GM18498 (cell line): ENCODE measurements at regions not wholly inside any gene's neighbourhood (a gene's known extent, or its start where the extent isn't known, plus 50 kb on each side); places are given as distances from the start of the nearest gene placed in this dataset.

Experiments
- ATAC-seq: cut with Tn5 transposase; IDR thresholded peaks from one replicate; pipeline ENCODE4 v1.9.1; 2021; ENCODE audit warnings: mild to moderate bottlenecking, moderate library complexity; ENCODE audit not compliant: unreplicated experiment

GRCh38 chr17:36752096-36752888 is 150.9 kb downstream of the MRM1 start:
- ATAC-seq, result no peak

DNA sequence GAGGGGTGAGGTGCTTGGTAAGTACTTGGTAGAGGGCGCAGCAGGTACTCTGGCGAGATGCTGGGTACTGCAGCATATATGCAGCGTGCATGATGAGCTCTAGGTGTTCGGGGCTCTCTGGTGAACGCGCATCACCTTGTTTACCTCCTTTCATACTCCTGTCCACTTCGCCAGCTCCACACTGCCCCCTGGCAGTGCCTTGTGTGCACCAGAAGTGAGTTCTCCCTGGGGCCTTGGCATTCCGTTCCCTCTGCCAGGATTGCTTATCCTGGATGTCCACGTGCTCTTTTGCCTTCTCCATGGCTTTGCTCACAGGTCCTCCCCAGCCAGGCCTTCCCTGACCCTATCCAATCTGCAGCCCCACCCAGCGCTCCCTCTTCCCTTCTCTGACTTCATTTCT is 154.2 kb downstream of the MRM1 start:
- ATAC-seq, result no peak

DNA sequence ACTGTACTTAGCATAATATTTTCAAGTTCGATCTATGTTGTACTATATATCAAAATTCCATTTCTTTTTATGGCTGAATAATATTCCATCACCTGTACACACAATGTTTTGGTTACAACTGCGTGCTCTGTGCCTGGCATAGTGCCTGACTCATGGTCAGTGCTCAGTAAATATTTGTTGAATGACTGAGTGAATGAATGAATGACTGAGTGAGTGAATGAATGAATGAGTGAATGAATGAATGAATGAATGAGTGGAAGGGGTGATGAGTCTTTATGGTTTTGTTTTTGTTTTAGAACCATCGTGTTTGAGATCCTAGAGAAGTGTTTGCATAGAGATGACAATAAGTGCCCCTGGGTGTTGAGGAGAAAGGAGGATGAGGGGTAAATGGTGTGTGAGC is 155.3 kb downstream of the MRM1 start:
- ATAC-seq, result no peak

GRCh38 chr17:36760425-36760824 is 159.0 kb downstream of the MRM1 start:
- no peak for ATAC-seq

DNA sequence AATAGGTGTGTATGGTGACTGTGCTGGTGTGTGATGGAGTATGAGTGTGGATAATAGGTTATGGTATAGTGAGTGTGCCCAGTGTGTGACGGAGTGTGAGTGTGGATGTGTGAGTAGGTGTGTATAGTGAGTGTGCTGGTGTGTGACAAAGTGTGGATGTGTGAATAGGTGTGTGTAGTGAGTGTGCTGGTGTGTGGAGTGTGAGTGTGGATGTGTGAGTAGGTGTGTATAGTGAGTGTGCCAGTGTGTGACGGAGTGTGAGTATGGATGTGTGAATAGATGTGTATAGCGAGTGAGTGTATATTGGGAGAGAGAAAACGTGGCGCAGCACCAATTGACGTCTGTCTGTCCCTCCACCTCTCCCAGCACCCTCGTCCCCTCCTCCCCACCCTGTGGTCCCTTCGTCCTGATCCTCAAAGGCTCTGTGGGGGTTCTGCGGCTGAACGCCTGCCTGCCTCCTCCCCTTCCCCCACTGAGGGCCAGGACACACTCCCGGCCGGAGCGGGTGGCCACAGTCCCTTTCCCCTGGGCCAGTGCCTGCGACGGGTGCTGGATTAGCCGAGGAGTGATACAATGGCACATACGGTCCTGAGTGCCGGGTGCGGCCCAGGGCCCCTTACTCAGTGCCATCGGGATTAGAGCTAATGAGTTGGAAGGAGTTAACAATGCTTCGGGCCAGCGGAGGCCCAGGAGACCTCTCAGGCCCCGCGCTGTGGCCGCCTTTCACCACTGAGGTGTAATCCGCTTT is 160.0 kb downstream of the MRM1 start:
- ATAC-seq, result no peak

DNA sequence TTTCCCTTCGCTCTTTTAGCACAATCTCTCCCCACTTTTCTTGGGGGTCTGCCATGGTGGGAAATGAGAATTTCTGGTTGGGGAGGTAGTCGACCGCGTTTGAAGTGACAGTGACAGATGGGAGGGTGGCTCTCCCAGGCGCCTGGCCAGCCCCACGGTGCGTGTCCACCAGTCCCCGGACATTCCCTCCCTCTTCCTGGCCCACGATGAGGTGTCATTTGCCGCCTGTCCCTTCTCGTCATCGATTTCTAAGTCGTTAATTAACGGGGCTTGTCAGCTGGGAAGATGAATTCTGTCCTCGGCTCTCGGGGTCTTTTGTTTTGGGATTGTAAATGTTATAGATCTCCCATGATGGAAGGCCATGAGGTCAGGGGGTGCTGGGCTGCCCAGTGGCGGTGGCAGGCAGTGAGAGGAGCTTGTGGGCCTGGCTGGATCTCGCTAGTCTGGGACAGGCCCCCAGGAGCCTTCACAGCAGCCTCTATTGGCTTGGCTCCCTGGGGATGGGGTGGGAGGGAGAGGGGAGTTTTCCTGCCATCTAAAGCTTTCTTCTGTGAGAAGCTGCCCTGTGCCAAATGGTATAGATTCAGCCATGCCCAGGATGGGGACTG is 164.2 kb downstream of the MRM1 start:
- ATAC-seq, result no peak

DNA sequence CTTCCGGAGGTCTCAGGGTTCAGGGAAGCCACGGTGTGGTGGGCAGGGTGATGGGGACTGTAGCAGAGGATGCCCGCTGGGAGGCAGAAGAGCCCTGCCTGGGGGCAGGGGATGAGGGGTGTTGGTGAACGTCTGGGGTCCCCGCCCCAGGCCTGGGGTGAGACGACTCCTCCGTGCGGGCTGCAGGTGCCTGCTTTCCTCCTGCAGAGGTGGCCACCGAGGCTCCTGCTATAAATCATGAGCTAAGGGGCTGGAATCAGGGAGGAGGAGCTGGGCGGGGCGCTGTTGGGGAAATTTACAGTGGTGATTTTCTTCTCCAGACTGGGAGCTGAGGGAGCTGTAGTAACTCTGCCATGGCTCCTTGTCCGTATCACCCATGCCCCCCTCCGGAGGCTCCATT is 167.0 kb downstream of the MRM1 start:
- ATAC-seq, result no peak

DNA sequence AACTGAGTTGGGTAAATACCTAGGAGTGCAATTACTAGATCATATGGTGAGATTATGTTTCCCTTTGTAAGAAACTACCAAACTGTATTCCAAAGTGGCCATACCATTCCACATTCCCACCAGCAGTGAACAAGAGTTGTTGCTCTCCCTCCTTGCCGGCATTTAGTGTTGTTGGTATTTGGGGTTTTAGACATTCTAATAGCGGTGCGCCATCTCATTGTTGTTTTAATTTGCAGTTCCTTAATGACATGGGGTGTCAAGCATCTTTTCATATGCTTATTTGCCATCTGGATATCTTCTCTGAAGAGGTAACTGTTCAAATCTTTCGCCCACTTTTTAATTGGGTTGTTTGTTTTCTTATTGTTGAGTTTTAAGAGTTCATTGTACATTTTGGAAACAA is 164.2 kb upstream of the LHX1 start:
- no peak for ATAC-seq

GRCh38 chr17:36777118-36777517 is 160.2 kb upstream of the LHX1 start:
- ATAC-seq, result no peak

DNA sequence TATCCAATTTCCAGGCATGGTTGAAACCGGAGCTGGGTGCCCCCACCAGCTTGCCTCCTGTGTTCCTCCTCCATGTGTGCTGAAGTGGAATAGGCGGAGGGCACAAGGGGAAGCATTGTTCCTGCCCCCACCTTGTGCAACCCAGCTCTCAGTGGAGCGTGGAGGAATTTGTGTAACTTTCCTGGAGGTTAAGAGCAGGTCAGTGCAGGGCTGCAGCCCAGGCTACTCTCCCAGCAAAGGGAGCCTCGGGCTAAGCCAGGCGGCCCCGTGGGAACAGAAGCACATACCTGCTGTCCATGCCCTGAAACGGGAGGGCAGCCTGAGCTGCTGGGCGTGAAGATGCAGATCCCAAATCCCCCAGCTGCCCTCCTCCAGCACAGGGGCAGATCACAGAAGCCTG is 158.8 kb upstream of the LHX1 start:
- ATAC-seq, result no peak

GRCh38 chr17:36779550-36779949 is 157.7 kb upstream of the LHX1 start:
- ATAC-seq, result no peak

DNA sequence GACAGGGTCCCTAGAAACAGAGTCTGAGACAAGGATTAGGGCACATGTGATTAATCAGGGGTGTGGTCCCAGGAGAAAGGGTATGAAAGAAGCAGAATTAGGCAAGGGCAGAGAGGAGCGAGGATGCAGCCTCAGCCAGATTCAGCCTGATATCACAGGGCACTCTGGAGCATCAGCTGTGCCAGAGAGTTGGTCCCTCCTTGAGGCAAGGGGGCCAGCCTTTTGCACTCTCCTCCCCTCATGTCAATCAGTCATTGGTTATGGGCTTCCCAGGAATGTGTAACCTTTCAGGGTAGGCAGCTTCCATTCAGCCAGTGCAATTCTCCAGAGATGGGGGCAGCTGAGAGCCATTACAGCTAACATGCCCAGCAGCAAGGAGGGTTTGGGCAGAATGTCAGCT is 152.6 kb upstream of the LHX1 start:
- no peak for ATAC-seq

DNA sequence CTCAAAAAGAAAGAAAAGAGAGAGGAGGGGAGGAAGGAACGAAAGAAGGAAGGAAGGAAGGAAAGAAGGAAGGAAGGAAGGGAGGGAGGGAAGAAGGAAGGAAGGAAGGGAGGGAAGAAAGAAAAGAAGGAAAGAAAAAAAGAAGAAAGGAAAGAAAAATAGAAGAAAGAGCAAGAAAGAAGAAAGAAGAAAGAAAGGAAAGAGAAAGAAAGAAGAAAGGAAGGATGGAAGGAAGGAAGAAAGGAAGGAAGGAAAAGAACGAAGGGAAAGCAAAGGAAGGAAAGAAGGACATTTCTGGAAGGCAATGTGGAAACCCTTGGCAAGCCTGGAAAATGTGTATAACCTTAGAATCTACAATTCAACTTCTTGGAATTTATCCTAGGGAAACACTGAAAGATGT is 150.4 kb upstream of the LHX1 start:
- no peak for ATAC-seq

- ATAC-seq, result no peak
These were observed 145.9 kb upstream of the LHX1 start for GRCh38 chr17:36791150-36791941.

GRCh38 chr17:36791942-36792475 is 145.3 kb upstream of the LHX1 start:
- ATAC-seq, result no peak

DNA sequence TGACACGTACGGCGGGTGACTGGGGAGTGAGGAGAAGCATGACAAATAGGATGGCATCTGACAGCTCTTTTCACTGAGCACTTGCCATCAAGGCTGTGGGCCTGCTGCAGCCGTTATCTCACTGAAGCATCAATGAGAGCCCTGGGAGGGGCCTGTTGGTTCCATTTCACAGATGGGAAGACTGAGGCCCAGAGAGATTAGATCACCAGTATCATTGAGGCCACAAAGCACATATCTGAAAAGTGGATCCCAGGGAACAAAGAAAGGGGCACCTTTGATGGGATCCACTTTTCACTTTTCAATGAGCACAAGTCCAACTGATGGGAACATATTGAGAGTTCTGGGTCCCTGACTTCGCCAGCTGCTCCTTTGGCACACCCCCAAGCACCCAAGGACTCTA is 144.4 kb upstream of the LHX1 start:
- ATAC-seq, result no peak

DNA sequence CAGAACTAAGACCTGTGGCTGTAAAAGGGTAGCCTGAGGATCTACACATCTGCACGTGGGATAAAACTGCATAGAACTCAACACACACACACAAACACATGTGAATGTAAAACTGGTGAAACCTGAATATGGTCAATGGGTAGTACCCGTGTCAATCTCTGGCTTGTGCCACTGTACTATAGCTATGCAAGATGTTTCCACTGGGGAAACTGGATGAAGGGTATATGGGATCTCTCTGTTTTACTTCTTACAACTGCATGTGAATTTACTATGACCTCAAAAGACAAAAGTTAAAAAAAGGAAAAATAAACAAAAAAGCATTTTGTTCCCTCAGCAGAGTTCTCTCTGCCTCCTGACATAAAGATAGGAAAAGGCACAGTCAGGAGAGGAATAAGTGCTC is 143.3 kb upstream of the LHX1 start:
- ATAC-seq, result no peak

DNA sequence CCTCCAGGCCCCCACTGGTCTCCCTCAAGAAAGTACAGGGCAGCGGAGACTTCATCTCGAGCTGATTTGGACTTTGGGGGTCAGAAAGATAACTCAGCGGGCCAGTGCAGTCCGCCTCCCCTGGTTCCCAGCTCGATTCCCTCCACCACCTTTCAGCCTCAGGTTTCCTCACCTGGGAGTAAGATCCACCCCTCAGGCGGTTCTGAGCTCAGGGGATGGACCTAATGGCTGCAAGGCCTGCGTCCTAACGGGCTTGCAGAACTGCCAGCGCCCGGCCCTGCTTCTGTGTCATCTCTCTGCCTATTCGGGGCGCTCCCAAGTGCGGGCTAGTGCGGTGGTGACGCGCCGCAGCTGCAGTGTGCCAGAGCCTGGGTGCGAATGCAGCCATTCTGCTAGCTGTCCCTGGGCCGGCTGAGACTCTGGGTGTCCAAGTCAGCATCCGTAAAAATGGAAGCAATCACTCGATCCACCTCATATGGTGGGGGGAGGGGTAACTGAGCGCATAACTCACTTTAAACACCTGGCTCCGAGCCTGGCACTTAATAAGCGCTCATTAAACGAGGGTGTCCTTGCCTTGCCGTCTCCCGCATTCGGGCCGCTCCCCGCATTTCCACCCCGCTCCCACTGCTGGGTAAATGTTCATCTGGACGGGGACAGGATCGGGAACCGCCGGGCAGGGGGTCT is 129.6 kb upstream of the LHX1 start:
- ATAC-seq, result no peak

- no peak for ATAC-seq
These were observed 129.1 kb upstream of the LHX1 start for GRCh38 chr17:36808180-36808661.

DNA sequence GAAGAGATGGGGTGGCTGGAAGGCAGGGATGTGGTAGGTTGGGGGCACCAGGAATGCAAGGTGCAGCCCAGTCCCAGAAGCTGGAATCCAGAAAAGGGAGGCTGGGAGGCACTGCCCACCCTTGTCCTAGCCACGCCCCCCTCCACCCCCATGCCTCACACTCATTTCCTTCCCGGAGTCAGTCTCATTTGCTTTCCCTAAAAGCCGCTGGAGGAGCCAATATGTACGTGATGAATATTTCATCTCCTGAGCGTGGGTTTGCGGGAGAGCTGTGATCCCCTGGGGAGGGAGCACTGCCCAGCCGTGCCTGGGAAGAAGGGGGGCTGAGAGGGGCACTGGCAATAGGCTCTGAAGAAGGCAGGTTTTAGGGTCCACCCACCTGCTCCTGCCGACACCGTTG is 124.5 kb upstream of the LHX1 start:
- no peak for ATAC-seq
